OCI-LY7 (cell line): ENCODE measurements at regions not wholly inside any gene's neighbourhood (a gene's known extent, or its start where the extent isn't known, plus 50 kb on each side); places are given as distances from the start of the nearest gene placed in this dataset.

Experiments
- CTCF ChIP-seq: fragments of 200-600 bp; sonication (generic); conservative IDR thresholded peaks from 2 replicates; pipeline ENCODE4 v1.5.1; 2014; ENCODE audit warnings: mild to moderate bottlenecking, antibody characterized with exemption, low read length, moderate library complexity, mixed read lengths
- EZH2phosphoT487 ChIP-seq: fragments of 200-600 bp; sonication (generic); IDR thresholded peaks from 2 replicates; pipeline ENCODE4 v1.6.1; 2018; ENCODE audit warnings: low read depth, borderline replicate concordance, mild to moderate bottlenecking, mixed run types, antibody characterized with exemption, low read length, moderate library complexity, mixed read lengths

- no peak for TF ChIP-seq CTCF
- TF ChIP-seq EZH2phosphoT487: no peak
Measured at GRCh38 chr22:49340406-49340805, 487.3 kb downstream of the BRD1 start.
